ENCODE measurements at regions not wholly inside any gene's neighbourhood (a gene's known extent, or its start where the extent isn't known, plus 50 kb on each side); places are given as distances from the start of the nearest gene placed in this dataset.

DNA sequence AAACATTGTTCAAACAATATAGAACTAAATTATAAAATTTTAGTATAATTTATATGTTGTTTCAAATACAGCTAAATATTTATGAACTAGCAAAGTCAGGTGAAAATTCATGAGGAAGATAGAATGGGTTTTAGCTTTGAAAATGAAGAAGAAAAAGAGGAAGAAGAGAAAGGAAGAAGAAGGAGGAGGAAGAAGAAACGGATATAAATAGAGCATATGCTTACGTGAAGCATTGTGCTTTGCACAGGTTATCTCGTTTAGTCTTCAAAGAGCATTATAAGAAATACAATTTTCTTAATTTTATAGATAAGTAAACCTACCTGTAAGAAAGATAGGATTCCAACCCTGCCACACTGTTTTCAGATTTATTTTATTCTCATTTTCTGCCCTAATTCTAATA, 620.6 kb upstream of the DAB2 start:
- TF ChIP-seq, protein P1, sequence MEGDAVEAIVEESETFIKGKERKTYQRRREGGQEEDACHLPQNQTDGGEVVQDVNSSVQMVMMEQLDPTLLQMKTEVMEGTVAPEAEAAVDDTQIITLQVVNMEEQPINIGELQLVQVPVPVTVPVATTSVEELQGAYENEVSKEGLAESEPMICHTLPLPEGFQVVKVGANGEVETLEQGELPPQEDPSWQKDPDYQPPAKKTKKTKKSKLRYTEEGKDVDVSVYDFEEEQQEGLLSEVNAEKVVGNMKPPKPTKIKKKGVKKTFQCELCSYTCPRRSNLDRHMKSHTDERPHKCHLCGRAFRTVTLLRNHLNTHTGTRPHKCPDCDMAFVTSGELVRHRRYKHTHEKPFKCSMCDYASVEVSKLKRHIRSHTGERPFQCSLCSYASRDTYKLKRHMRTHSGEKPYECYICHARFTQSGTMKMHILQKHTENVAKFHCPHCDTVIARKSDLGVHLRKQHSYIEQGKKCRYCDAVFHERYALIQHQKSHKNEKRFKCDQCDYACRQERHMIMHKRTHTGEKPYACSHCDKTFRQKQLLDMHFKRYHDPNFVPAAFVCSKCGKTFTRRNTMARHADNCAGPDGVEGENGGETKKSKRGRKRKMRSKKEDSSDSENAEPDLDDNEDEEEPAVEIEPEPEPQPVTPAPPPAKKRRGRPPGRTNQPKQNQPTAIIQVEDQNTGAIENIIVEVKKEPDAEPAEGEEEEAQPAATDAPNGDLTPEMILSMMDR (IDR thresholded peaks at IDR 0.05) = no peak
- Histone ChIP-seq H3K4me3 (no peak overlapping the region), H3K27ac (no peak overlapping the region)
- DNase-seq (ENCODE audit: low spot score) = no peak

DNA sequence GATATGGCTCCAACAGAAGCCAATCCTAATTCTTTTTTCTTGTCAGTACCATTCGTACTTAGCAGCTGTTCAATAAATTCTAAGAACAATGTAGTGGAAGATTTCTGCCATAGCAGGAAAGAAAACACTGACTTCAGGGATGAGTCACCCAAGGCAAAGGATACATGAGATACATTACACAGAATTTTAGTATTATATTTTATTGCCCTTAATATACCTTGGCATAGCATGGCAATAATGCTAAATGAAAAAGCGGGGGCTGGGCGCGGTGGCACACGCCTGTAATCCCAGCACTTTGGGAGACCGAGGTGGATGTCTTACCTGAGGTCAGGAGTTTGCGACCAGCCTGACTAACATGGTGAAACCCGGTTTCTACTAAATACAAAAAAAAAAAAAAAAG, 619.1 kb upstream of the DAB2 start:
- no peak for DNase-seq (ENCODE audit: low spot score)
- H3K27ac ChIP-seq = no peak overlapping the region

DNA sequence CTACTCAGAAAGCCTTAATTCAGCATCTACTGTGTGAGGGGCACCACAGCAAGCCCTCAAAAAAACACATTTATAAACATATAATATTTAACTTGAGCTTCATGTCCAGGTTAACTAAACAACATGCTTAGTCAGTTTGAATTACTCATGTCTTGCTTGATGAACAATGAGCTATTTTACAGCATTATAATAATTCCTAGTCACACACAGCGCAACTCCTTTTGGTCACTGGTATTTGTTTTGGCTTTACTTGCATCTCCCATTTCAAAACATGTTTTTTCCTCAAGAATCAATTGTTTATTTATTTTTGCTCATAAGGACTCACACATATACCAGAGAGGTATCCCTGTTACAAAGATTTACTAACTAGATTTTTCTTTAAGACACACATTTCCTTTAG, 616.7 kb upstream of the DAB2 start:
- no peak overlapping the region for H3K27ac ChIP-seq
- TF ChIP-seq, protein P1 (IDR thresholded peaks at IDR 0.05) = no peak
- DNase-seq (ENCODE audit: low spot score) = no peak
- H3K4me3 ChIP-seq = no peak overlapping the region

More for the DNA sequence above, 619.1 kb upstream of the DAB2 start:
- H3K4me3 ChIP-seq = no peak overlapping the region
- TF ChIP-seq, protein P1 (IDR thresholded peaks at IDR 0.05) = no peak

DNA sequence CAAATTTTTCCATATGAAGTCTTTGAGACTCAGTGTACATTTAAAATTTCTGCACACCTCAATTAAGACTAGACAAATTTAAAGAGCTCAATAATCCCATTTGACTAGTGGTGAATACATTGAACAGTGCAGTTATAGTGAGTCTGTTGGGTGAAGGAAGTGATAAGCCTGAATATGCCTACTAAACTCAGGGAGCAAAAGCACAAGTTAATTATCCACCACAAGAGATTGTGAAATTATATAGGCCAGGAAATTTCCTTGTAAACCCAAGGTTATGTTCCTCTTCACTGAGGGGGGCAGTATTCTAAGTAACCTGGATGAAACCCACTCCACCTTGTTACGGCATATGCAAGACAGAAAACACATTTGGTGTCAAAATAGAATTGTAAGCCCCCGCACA, 612.9 kb upstream of the DAB2 start:
- no peak overlapping the region for H3K4me3 ChIP-seq
- TF ChIP-seq, protein P1 (IDR thresholded peaks at IDR 0.05) = no peak
- DNase-seq (ENCODE audit: low spot score) = no peak
- no peak overlapping the region for H3K27ac ChIP-seq

DNA sequence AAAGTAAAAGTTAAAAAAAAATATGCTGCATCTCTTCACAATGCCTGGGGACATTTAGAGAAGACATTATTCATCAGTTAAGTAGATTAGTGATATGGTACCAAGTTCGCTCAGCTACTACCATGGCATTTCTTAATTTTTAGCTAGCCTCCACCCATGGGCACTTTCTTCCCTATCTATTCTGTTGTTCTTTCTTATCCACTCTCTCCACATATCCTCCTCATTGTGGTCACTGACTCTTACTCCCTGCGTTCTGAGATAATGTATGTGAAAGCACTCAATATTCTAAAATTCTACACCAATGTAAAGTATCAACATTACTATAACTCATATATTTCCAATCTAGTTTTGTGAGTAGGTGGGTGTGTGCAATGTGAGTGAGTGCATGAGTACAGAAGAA, 609.7 kb upstream of the DAB2 start:
- Histone ChIP-seq H3K4me3 (no peak overlapping the region), H3K27ac (no peak overlapping the region)
- DNase-seq (ENCODE audit: low spot score) = no peak
- TF ChIP-seq, protein P1 (IDR thresholded peaks at IDR 0.05) = no peak

DNA sequence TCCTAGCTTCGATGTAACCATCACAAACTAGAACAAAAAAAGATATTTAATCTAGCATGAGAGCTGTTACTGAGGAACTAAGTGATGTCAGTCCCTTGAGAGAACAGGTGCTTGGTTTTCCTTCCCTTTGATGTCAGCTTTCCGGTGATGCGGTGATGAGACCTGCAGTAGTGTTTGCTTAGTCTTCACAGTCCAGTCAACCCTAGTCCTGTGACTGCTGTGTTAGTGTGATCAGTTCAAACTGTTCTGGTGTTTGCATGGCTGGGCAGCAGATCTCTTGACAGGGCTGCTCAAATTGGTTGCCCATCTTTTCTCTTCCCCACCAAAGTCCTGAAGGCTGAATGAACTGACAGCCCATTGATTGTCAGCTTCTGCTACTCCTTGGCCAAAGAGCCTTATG, 608.6 kb upstream of the DAB2 start:
- DNase-seq (ENCODE audit: low spot score) = no peak
- TF ChIP-seq, protein P1 (IDR thresholded peaks at IDR 0.05) = no peak
- Histone ChIP-seq H3K27ac (no peak overlapping the region), H3K4me3 (no peak overlapping the region)

DNA sequence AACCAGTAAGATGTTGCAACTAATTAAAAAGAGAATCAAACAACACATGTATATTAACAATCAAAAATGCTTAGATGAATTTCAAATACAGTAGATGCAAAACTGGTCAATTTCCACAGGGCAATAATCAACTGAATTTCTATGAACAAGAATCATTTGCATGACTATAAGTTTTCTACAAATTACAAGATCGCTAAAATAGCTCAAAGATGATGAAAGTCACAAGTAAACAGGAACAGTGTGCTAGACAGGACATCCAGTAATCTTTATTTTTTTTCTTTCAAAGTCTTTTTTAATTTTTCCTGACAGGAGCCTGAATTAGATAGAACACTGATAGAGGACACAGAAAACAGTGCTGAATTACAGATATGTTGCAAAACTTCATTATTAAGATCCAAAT, 608.2 kb upstream of the DAB2 start:
- TF ChIP-seq, protein P1 (IDR thresholded peaks at IDR 0.05) = no peak
- H3K27ac ChIP-seq = no peak overlapping the region
- H3K4me3 ChIP-seq = no peak overlapping the region
- DNase-seq (ENCODE audit: low spot score) = no peak

Data from coronary artery (tissue), 2 donors.